Esophagus muscularis mucosa (tissue), 4 donors: ENCODE measurements at regions not wholly inside any gene's neighbourhood (a gene's known extent, or its start where the extent isn't known, plus 50 kb on each side); places are given as distances from the start of the nearest gene placed in this dataset.

Source experiments
- EP300 ChIP-seq: sonication (generic); formaldehyde crosslinking; IDR thresholded peaks from one replicate; pipeline ENCODE4 v1.6.1; 2017; ENCODE audit warnings: antibody characterized with exemption
- POLR2A ChIP-seq: fragments of 450-650 bp; IDR thresholded peaks from one replicate; pipeline ENCODE4 v1.6.1; 2017; ENCODE audit warnings: antibody characterized with exemption, moderate library complexity, mild to moderate bottlenecking, low read depth
- POLR2AphosphoS5 ChIP-seq, 2 donors: sonication (generic); formaldehyde crosslinking; IDR thresholded peaks; one replicate each; pipeline ENCODE4 v1.6.1; 2017; ENCODE audit warnings: antibody characterized with exemption in 2 of 2
- TF ChIP-seq, protein P1 (sequence below), 3 experiments: fragments of 200-600 bp in 2 of 3; fragments of 450-650 bp in 1 of 3; sonication (generic) in 2 of 3; IDR thresholded peaks; one replicate each; pipeline ENCODE4 v1.5.1; 2017 to 2019; ENCODE audit warnings: antibody characterized with exemption in 3 of 3, mild to moderate bottlenecking in 2 of 3, moderate library complexity in 1 of 3

DNA sequence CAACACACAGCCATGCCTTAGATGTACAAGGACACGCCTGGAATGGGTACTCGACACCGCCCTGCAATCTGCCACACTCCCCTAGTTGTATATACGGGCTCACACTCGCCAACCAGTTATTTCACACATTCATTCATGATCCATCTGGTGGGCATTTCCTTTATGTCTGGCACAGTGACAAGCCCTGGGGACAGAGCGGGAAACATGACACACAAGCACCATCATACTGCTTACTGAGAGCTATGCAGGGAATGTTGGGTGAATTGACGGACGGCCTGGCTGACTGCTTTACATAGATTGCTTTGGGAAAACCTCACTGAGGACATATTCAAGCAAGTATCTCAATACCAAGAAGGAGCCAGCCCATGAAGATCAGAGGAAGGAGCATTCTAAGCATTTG lies 448.0 kb upstream of the SPRED2 start:
- TF ChIP-seq, protein P1, sequence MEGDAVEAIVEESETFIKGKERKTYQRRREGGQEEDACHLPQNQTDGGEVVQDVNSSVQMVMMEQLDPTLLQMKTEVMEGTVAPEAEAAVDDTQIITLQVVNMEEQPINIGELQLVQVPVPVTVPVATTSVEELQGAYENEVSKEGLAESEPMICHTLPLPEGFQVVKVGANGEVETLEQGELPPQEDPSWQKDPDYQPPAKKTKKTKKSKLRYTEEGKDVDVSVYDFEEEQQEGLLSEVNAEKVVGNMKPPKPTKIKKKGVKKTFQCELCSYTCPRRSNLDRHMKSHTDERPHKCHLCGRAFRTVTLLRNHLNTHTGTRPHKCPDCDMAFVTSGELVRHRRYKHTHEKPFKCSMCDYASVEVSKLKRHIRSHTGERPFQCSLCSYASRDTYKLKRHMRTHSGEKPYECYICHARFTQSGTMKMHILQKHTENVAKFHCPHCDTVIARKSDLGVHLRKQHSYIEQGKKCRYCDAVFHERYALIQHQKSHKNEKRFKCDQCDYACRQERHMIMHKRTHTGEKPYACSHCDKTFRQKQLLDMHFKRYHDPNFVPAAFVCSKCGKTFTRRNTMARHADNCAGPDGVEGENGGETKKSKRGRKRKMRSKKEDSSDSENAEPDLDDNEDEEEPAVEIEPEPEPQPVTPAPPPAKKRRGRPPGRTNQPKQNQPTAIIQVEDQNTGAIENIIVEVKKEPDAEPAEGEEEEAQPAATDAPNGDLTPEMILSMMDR (IDR thresholded peaks at IDR 0.05), result no peak
- TF ChIP-seq POLR2A, result no peak
- no peak for TF ChIP-seq EP300
- TF ChIP-seq POLR2AphosphoS5 (IDR thresholded peaks at IDR 0.05), result no peak
